ENCODE measurements at regions not wholly inside any gene's neighbourhood (a gene's known extent, or its start where the extent isn't known, plus 50 kb on each side); places are given as distances from the start of the nearest gene placed in this dataset.

GRCh38 chr1:228911225-228912210 lies 176.2 kb downstream of the RHOU start:
- Mint-ChIP-seq H3K4me3 (no peak overlapping the region), H3K27me3 (peaks cover 4% of the 10 kb centered on the region), H3K27ac (no peak overlapping the region), H3K36me3 (peaks cover 1% of the 10 kb centered on the region), H3K9me3 (peaks cover 1% of the 10 kb centered on the region), H3K4me1 (no peaks in the 10 kb centered on the region)
- ATAC-seq (ENCODE audit: low read depth) (no peak), DNase-seq (ENCODE audit: low spot score in 2 of 2) (no peak)

GRCh38 chr1:228913626-228914414 lies 178.5 kb downstream of the RHOU start:
- Mint-ChIP-seq H3K27me3 (peaks cover 4% of the 10 kb centered on the region), H3K27ac (no peak overlapping the region), H3K36me3 (peaks cover 1% of the 10 kb centered on the region)

GRCh38 chr1:228914700-228915099 lies 179.4 kb downstream of the RHOU start:
- no peaks in the 10 kb centered on the region for H3K4me1 Mint-ChIP-seq
- ATAC-seq (ENCODE audit: low read depth): no peak
- no peak overlapping the region for H3K4me3 Mint-ChIP-seq
- no peak for DNase-seq (ENCODE audit: low spot score in 2 of 2)
- H3K27ac Mint-ChIP-seq: no peak overlapping the region
- H3K9me3 Mint-ChIP-seq: peaks cover 1% of the 10 kb centered on the region
- H3K36me3 Mint-ChIP-seq: peaks cover 1% of the 10 kb centered on the region
- H3K27me3 Mint-ChIP-seq: peaks cover 6% of the 10 kb centered on the region

More at GRCh38 chr1:228913626-228914414, 178.5 kb downstream of the RHOU start:
- Mint-ChIP-seq H3K4me1 (no peaks in the 10 kb centered on the region), H3K4me3 (no peak overlapping the region), H3K9me3 (peaks cover 1% of the 10 kb centered on the region)
- no peak for DNase-seq (ENCODE audit: low spot score in 2 of 2)
- ATAC-seq (ENCODE audit: low read depth): no peak

GRCh38 chr1:228917342-228917741 lies 182.1 kb downstream of the RHOU start:
- ATAC-seq (ENCODE audit: low read depth) (no peak), DNase-seq (ENCODE audit: low spot score in 2 of 2) (no peak)
- H3K27me3 Mint-ChIP-seq: peaks cover 4% of the 10 kb centered on the region
- peaks cover 1% of the 10 kb centered on the region for H3K36me3 Mint-ChIP-seq
- peaks cover 1% of the 10 kb centered on the region for H3K9me3 Mint-ChIP-seq
- H3K4me1 Mint-ChIP-seq: no peaks in the 10 kb centered on the region
- no peak overlapping the region for H3K27ac Mint-ChIP-seq
- no peak overlapping the region for H3K4me3 Mint-ChIP-seq

GRCh38 chr1:228917755-228918154 lies 182.5 kb downstream of the RHOU start:
- peaks cover 1% of the 10 kb centered on the region for H3K36me3 Mint-ChIP-seq
- H3K4me3 Mint-ChIP-seq: no peak overlapping the region
- H3K27ac Mint-ChIP-seq: no peak overlapping the region
- peaks cover 1% of the 10 kb centered on the region for H3K9me3 Mint-ChIP-seq
- peaks cover 4% of the 10 kb centered on the region for H3K27me3 Mint-ChIP-seq
- H3K4me1 Mint-ChIP-seq: no peaks in the 10 kb centered on the region
- DNase-seq (ENCODE audit: low spot score in 2 of 2): no peak
- no peak for ATAC-seq (ENCODE audit: low read depth)

- DNase-seq (ENCODE audit: low spot score in 2 of 2) (no peak), ATAC-seq (ENCODE audit: low read depth) (no peak)
- Mint-ChIP-seq H3K36me3 (peaks cover 1% of the 10 kb centered on the region), H3K4me3 (no peak overlapping the region), H3K27ac (no peak overlapping the region), H3K4me1 (no peaks in the 10 kb centered on the region), H3K27me3 (peaks cover 2% of the 10 kb centered on the region), H3K9me3 (peaks cover 1% of the 10 kb centered on the region)
These were observed 183.1 kb downstream of the RHOU start for GRCh38 chr1:228918335-228918734.

GRCh38 chr1:228919914-228920313 lies 184.6 kb downstream of the RHOU start:
- Mint-ChIP-seq H3K36me3 (peaks cover 1% of the 10 kb centered on the region), H3K9me3 (peaks cover 3% of the 10 kb centered on the region), H3K4me1 (no peaks in the 10 kb centered on the region), H3K4me3 (no peak overlapping the region), H3K27me3 (peaks cover 4% of the 10 kb centered on the region), H3K27ac (no peak overlapping the region)
- DNase-seq (ENCODE audit: low spot score in 2 of 2) (no peak), ATAC-seq (ENCODE audit: low read depth) (no peak)

- H3K4me1 Mint-ChIP-seq: no peaks in the 10 kb centered on the region
- no peak for ATAC-seq (ENCODE audit: low read depth)
- DNase-seq (ENCODE audit: low spot score in 2 of 2): no peak
- H3K27me3 Mint-ChIP-seq: peaks cover 6% of the 10 kb centered on the region
- peaks cover 1% of the 10 kb centered on the region for H3K36me3 Mint-ChIP-seq
- H3K9me3 Mint-ChIP-seq: peaks cover 3% of the 10 kb centered on the region
- no peak overlapping the region for H3K27ac Mint-ChIP-seq
- no peak overlapping the region for H3K4me3 Mint-ChIP-seq
These were observed 185.6 kb downstream of the RHOU start for GRCh38 chr1:228920831-228921230.

- H3K4me3 Mint-ChIP-seq: no peak overlapping the region
- H3K27ac Mint-ChIP-seq: no peak overlapping the region
- H3K27me3 Mint-ChIP-seq: peaks cover 10% of the 10 kb centered on the region
- H3K36me3 Mint-ChIP-seq: no peaks in the 10 kb centered on the region
- ATAC-seq (ENCODE audit: low read depth) (no peak), DNase-seq (ENCODE audit: low spot score in 2 of 2) (no peak)
- H3K9me3 Mint-ChIP-seq: peaks cover 1% of the 10 kb centered on the region
- H3K4me1 Mint-ChIP-seq: no peaks in the 10 kb centered on the region
These were observed 186.2 kb downstream of the RHOU start for GRCh38 chr1:228921481-228921880.

- Mint-ChIP-seq H3K27ac (no peak overlapping the region), H3K36me3 (peaks cover under 1% of the 10 kb centered on the region), H3K9me3 (peaks cover 3% of the 10 kb centered on the region), H3K4me3 (no peak overlapping the region), H3K27me3 (peaks cover 12% of the 10 kb centered on the region), H3K4me1 (peaks cover under 1% of the 10 kb centered on the region)
- DNase-seq (ENCODE audit: low spot score in 2 of 2) (no peak), ATAC-seq (ENCODE audit: low read depth) (no peak)
These were observed 187.6 kb downstream of the RHOU start for GRCh38 chr1:228922722-228923376.

- no peak for ATAC-seq (ENCODE audit: low read depth)
- Mint-ChIP-seq H3K27me3 (peaks cover 13% of the 10 kb centered on the region), H3K4me3 (no peak overlapping the region), H3K27ac (no peak overlapping the region), H3K9me3 (peaks cover 7% of the 10 kb centered on the region), H3K36me3 (peaks cover 2% of the 10 kb centered on the region), H3K4me1 (peaks cover 3% of the 10 kb centered on the region)
- DNase-seq (ENCODE audit: low spot score in 2 of 2): no peak
These were observed 188.9 kb downstream of the RHOU start for GRCh38 chr1:228923973-228924686.

- DNase-seq (ENCODE audit: low spot score in 2 of 2) (no peak), ATAC-seq (ENCODE audit: low read depth) (no peak)
- Mint-ChIP-seq H3K4me3 (no peak overlapping the region), H3K9me3 (peaks cover 10% of the 10 kb centered on the region), H3K4me1 (peaks cover 3% of the 10 kb centered on the region), H3K27ac (no peak overlapping the region), H3K36me3 (peaks cover 2% of the 10 kb centered on the region), H3K27me3 (peaks cover 13% of the 10 kb centered on the region)
These were observed 190.4 kb downstream of the RHOU start for GRCh38 chr1:228925691-228926090.

GRCh38 chr1:228927421-228927820 lies 192.1 kb downstream of the RHOU start:
- Mint-ChIP-seq H3K36me3 (peaks cover 2% of the 10 kb centered on the region), H3K27me3 (peaks cover 13% of the 10 kb centered on the region), H3K9me3 (peaks cover 10% of the 10 kb centered on the region), H3K4me3 (no peak overlapping the region), H3K27ac (no peak overlapping the region), H3K4me1 (peaks cover 3% of the 10 kb centered on the region)
- DNase-seq (ENCODE audit: low spot score in 2 of 2) (no peak), ATAC-seq (ENCODE audit: low read depth) (no peak)
